ENCODE measurements at regions not wholly inside any gene's neighbourhood (a gene's known extent, or its start where the extent isn't known, plus 50 kb on each side); places are given as distances from the start of the nearest gene placed in this dataset.
"Not testable (repeated sequence)": the region's sequence is repeated elsewhere in the genome, so short reads cannot be mapped to it uniquely, and the experiment has no call there.

DNA sequence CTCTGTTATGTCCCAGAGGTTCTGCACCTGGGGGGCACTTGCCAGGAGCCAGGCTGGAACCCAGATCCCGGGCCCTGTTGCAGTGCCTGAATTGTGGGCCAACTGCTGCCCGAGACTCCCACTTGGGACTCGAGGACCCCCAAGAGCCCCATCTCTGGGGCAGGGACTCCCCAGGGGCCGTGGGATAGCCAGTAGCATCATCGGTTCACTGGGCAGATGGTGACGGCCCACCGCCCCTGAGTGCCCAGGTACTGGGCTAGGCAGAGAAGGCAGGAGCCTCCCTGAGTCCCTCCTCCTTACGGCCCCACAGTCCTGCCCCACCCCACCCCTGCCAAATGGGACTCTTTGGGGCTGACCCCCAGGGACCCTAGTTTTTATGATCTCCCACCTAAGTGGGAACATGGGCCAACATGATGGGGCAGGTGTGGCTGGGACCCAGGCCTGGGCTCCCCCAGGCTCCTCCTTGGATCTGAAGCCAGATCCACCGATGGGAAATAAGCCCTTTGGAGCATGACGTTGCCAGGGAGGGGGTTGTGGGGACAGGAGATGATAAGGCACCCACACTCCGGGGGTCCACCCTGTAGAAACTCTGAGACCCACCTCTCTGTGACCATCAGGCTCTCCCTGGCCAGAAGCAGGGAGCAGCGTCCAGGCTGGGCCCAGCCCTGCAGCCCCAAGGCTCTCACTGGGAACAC is 94.5 kb upstream of the FGF3 start:
- Histone ChIP-seq H3K4me1 (peaks cover 14 to 18% of the 10 kb centered on the region in 2 donors), H3K27ac (peak overlapping the region; percentile 84 to 90)

DNA sequence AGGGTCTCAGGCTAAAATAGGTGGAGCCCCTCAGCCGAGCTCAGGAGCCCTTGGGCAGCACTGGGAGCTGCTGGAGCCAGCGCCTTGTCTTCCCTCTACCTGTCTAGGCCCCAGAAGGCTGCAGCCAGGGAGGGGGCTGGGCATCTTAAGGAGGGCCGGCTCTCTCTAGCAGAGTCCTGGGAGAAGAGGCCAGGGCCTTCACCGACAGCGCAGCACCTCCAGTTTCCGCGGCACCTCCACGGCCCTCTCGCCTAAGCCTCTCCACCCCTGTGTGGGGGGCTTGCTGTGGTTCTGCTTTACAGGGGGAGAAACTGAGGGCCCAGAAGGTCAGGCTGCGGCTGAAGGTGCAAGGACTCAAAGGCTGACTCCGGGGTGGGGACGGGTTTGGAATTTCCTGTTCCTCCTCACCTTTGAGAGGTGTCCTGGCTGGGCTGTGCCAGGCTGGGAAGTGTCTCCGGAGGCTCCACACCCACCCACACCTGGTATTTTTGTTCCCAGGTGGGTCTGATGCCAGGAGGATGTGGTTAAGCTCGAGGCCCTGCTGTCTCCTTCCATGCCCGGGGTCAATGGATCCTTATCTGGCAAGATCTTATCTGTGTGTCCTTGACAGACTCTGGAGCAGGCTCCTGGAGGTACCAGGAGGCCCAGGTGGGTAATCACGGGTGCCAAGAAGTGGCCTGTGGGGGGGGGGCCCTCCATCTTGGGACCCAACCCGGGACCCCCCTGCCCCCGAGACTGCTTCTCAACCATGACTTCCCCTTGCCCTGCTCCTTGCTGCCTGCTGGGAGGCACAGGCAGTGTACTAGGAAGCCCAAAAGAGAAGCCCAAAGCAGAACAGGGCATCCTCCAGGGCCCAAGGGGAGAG is 95.3 kb upstream of the FGF3 start:
- no peaks in the 10 kb centered on the region for H3K27me3 ChIP-seq
- H3K27ac ChIP-seq: peak overlapping the region; percentile 84 to 90
- intact Hi-C loops (cut with DNase I; ENCODE audit: low total_unique reads): loop anchor here (10.0 kb wide), 1 partner anchor 270 kb away; no protein-coding TSS in a partner anchor
- H3K9me3 ChIP-seq: no peaks in the 10 kb centered on the region
- peak overlapping the region in 1 of 3 donors; percentile 22 for H3K4me3 ChIP-seq
- no peaks in the 10 kb centered on the region for H3K36me3 ChIP-seq
- DNase-seq (ENCODE audit: low spot score in 2 of 2): peak; percentile 73 to 88
- H3K4me1 ChIP-seq: peaks cover 15 to 18% of the 10 kb centered on the region in 2 donors
- TF ChIP-seq POLR2AphosphoS5 (IDR thresholded peaks at IDR 0.05): peak; percentile 32 to 41 (median 38)
- TF ChIP-seq, protein P1, sequence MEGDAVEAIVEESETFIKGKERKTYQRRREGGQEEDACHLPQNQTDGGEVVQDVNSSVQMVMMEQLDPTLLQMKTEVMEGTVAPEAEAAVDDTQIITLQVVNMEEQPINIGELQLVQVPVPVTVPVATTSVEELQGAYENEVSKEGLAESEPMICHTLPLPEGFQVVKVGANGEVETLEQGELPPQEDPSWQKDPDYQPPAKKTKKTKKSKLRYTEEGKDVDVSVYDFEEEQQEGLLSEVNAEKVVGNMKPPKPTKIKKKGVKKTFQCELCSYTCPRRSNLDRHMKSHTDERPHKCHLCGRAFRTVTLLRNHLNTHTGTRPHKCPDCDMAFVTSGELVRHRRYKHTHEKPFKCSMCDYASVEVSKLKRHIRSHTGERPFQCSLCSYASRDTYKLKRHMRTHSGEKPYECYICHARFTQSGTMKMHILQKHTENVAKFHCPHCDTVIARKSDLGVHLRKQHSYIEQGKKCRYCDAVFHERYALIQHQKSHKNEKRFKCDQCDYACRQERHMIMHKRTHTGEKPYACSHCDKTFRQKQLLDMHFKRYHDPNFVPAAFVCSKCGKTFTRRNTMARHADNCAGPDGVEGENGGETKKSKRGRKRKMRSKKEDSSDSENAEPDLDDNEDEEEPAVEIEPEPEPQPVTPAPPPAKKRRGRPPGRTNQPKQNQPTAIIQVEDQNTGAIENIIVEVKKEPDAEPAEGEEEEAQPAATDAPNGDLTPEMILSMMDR (IDR thresholded peaks at IDR 0.05): no peak
- no peak for TF ChIP-seq POLR2A (IDR thresholded peaks at IDR 0.05)

More for the DNA sequence above, 94.5 kb upstream of the FGF3 start:
- DNase-seq (ENCODE audit: low spot score in 2 of 2): peak in 1 of 2 donors; percentile 47
- Histone ChIP-seq H3K36me3 (no peaks in the 10 kb centered on the region), H3K4me3 (no peak overlapping the region), H3K27me3 (no peaks in the 10 kb centered on the region), H3K9me3 (no peaks in the 10 kb centered on the region)
- TF ChIP-seq, protein P1 (IDR thresholded peaks at IDR 0.05): no peak
- no peak for TF ChIP-seq POLR2AphosphoS5 (IDR thresholded peaks at IDR 0.05)
- intact Hi-C loops (cut with DNase I; ENCODE audit: low total_unique reads): loop anchor here (10.0 kb wide), 1 partner anchor 271 kb away; no protein-coding TSS in a partner anchor

DNA sequence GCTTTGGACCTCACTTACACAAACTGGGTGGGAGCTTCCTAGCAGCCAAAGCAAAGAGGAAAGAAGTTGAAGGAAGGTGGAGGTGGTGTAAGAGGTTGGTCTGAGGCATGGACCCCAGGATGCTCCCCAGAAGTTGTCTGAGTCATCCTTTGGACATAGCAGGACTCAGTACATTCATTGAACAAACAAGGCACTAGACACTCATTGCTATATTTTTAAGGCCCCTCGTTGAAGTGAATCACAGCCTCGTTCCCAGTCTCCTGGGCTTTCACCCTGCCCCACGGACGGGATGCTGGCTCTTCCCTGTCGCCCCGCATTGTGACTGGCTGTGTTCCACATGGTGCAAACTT is 95.9 kb upstream of the FGF3 start:
- DNase-seq (ENCODE audit: low spot score in 2 of 2): no peak
- no peaks in the 10 kb centered on the region for H3K27me3 ChIP-seq
- peaks cover 15 to 18% of the 10 kb centered on the region in 2 donors for H3K4me1 ChIP-seq
- no peaks in the 10 kb centered on the region for H3K9me3 ChIP-seq
- TF ChIP-seq, protein P1 (IDR thresholded peaks at IDR 0.05): no peak
- TF ChIP-seq POLR2A (IDR thresholded peaks at IDR 0.05) (no peak), POLR2AphosphoS5 (IDR thresholded peaks at IDR 0.05) (no peak)
- intact Hi-C loops (cut with DNase I; ENCODE audit: low total_unique reads): loop anchor here (10.0 kb wide), 1 partner anchor 270 kb away; no protein-coding TSS in a partner anchor
- peak overlapping the region; percentile 84 to 90 for H3K27ac ChIP-seq
- no peaks in the 10 kb centered on the region for H3K36me3 ChIP-seq
- H3K4me3 ChIP-seq: peak overlapping the region in 1 of 3 donors; percentile 49

DNA sequence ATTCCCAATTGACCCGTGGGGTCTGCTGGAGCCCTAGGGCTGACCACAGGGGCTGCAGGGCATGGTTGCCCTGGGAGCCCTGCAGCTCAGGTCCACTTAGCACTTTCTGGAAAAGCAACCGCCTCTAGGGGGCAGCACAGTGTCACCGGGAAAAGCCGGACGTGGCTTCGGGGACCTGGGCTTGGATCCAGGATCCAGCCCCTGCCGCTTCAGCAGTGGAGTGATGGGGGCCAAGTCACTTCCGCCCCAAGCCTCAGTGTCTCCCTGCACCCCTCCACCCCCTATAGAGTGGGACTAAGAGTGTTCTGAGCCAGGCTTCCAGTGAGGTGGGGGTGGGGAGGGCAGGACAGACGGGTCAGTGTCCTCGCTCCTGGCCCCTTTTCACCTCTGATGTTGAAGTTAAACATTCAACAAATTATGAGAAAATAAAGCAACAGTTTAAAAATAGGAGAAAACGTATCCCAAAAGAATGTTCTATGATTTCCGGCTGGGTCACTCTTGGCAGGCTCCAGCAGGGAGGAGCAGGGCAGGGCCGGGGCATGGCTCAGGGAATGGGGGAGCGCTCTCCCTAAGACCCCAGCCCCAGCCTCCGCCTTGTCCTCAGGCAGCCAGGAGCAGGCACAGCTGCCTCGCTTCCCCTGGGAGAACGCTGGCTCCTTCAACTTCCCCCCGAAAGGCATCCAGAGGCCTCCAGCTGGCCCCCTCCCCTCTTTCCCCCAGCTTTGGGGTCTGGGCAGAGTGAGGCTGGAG is 96.5 kb upstream of the FGF3 start:
- peak; percentile 88 for DNase-seq (ENCODE audit: low spot score in 2 of 2)
- no peaks in the 10 kb centered on the region for H3K9me3 ChIP-seq
- peak overlapping the region in 1 of 3 donors; percentile 49 for H3K4me3 ChIP-seq
- H3K4me1 ChIP-seq: peaks cover 15 to 18% of the 10 kb centered on the region in 2 donors
- no peaks in the 10 kb centered on the region for H3K36me3 ChIP-seq
- peak in 1 of 3 donors; percentile 29 for TF ChIP-seq POLR2AphosphoS5 (IDR thresholded peaks at IDR 0.05)
- no peak for TF ChIP-seq POLR2A (IDR thresholded peaks at IDR 0.05)
- TF ChIP-seq, protein P1 (IDR thresholded peaks at IDR 0.05): peak; percentile 71 to 87 (median 72)
- H3K27ac ChIP-seq: peak overlapping the region; percentile 84 to 90
- no peaks in the 10 kb centered on the region for H3K27me3 ChIP-seq
- intact Hi-C loops (cut with DNase I; ENCODE audit: low total_unique reads): loop anchor here (10.0 kb wide), 1 partner anchor 269 kb away; no protein-coding TSS in a partner anchor

DNA sequence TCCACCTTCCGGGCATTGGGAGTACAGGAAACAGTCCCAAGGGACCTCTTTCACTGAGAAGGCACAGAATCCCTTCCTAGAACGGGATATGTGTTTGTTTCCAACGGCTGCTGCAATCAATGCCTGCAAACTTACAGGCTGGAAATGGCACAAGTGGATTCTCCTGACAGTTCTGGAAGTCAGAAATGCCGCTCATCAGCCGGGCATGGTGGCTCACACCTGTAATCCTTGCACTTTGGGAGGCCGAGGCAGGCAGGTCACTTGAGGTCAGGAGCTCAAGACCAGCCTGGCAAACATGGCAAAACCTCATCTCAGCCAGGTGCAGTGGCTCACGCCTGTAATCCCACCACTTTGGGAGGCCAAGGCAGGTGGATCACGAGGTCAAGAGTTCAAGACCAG is 97.0 kb upstream of the FGF3 start:
- H3K36me3 ChIP-seq, H3K9me3 ChIP-seq, H3K27me3 ChIP-seq: not testable (repeated sequence)
- DNase-seq (ENCODE audit: low spot score in 2 of 2): peak in 1 of 2 donors; percentile 30
- Histone ChIP-seq H3K4me1 (peaks cover 15 to 18% of the 10 kb centered on the region in 2 donors), H3K27ac (peak overlapping the region; percentile 84 to 90), H3K4me3 (peak overlapping the region in 1 of 3 donors; percentile 49)
- intact Hi-C loops (cut with DNase I; ENCODE audit: low total_unique reads): loop anchor here (10.0 kb wide), 1 partner anchor 269 kb away; no protein-coding TSS in a partner anchor

Measured in breast epithelium (tissue), 4 donors.